IMR-90 (cell line): ENCODE measurements at regions not wholly inside any gene's neighbourhood (a gene's known extent, or its start where the extent isn't known, plus 50 kb on each side); places are given as distances from the start of the nearest gene placed in this dataset.

ENCODE experiments used
- ATAC-seq: fragments of 200-7000 bp; cut with Tn5 transposase; 2 replicates; pipeline ENCODE4 v1.9.1; 2020; ENCODE audit warnings: low read depth, mild to moderate bottlenecking, moderate library complexity
- BruUV-seq: library from RNA; stranded (reverse); fragments of 400-500 nt; replicated peaks from 2 replicates; lab custom pipeline; 2021; lab: Mats Ljungman, UMichigan
- CTCF ChIA-PET: fragments of 300-600 bp; formaldehyde crosslinking; extraction: SDS; loops from one replicate; lab custom pipeline; 2021; ENCODE audit warnings: antibody characterized with exemption; lab: Yijun Ruan, JAX
- POLR2A ChIA-PET: fragments of 300-600 bp; sonication (Branson Sonifier 250); formaldehyde crosslinking; loops from one replicate; lab custom pipeline; 2022; ENCODE audit warnings: antibody characterized with exemption; ENCODE audit not compliant: unreplicated experiment; lab: Charles Lee
- DNase-seq: peaks from one replicate; pipeline ENCODE4 v3.0.0; 2013
- H2AFZ ChIP-seq: replicated peaks from 2 replicates; pipeline ENCODE3; 2013; ENCODE audit warnings: low read length, mild to moderate bottlenecking; ENCODE audit not compliant: poor library complexity
- H2AK5ac ChIP-seq: 2 replicates; pipeline ENCODE4 v1.6.1; 2013; ENCODE audit warnings: low read depth, low read length, inconsistent platforms
- H2AK9ac ChIP-seq: replicated peaks from 2 replicates; pipeline ENCODE3; 2013; ENCODE audit warnings: mild to moderate bottlenecking, low read depth, low read length, moderate library complexity; ENCODE audit not compliant: poor library complexity
- H2BK120ac ChIP-seq: 2 replicates; pipeline ENCODE4 v1.6.1; 2013; ENCODE audit warnings: low read depth, low read length, inconsistent platforms
- H2BK15ac ChIP-seq: 3 replicates; pipeline ENCODE4 v1.6.1; 2013; ENCODE audit warnings: low read depth, low read length, inconsistent platforms
- H2BK20ac ChIP-seq: 2 replicates; pipeline ENCODE4 v1.6.1; 2013; ENCODE audit warnings: low read depth, mild to moderate bottlenecking, inconsistent platforms, low read length, moderate library complexity
- H2BK5ac ChIP-seq: 2 replicates; pipeline ENCODE4 v1.6.1; 2013; ENCODE audit warnings: mild to moderate bottlenecking, low read depth, low read length, inconsistent platforms; ENCODE audit not compliant: poor library complexity, severe bottlenecking
- H3K14ac ChIP-seq: replicated peaks from 2 replicates; pipeline ENCODE4 v1.6.1; 2013; ENCODE audit warnings: low read depth, low read length, inconsistent platforms
- H3K18ac ChIP-seq: 2 replicates; pipeline ENCODE4 v1.6.1; 2013; ENCODE audit warnings: low read depth, low read length, control low read depth
- H3K23ac ChIP-seq: 2 replicates; pipeline ENCODE4 v1.6.1; 2013; ENCODE audit warnings: low read depth, low read length, inconsistent platforms
- H3K27ac ChIP-seq: 2 replicates; pipeline ENCODE4 v1.5.1; 2013; ENCODE audit warnings: mild to moderate bottlenecking, control low read depth, low read length; ENCODE audit not compliant: insufficient read depth
- H3K27me3 ChIP-seq: 2 replicates; pipeline ENCODE4 v1.6.1; 2013; ENCODE audit warnings: low read length; ENCODE audit not compliant: control insufficient read depth, insufficient read depth
- H3K36me3 ChIP-seq: 2 replicates; pipeline ENCODE4 v1.6.1; 2013; ENCODE audit warnings: low read length, mixed read lengths; ENCODE audit not compliant: control insufficient read depth, insufficient read depth
- H3K4ac ChIP-seq: 2 replicates; pipeline ENCODE4 v1.6.1; 2013; ENCODE audit warnings: low read depth, low read length, inconsistent platforms
- H3K4me1 ChIP-seq: 2 replicates; pipeline ENCODE4 v1.6.1; 2013; ENCODE audit warnings: low read length, mixed read lengths; ENCODE audit not compliant: control insufficient read depth, insufficient read depth
- H3K4me2 ChIP-seq: 2 replicates; pipeline ENCODE4 v1.6.1; 2013; ENCODE audit warnings: low read depth, mild to moderate bottlenecking, control low read depth, low read length, moderate library complexity
- H3K4me3 ChIP-seq: 2 replicates; pipeline ENCODE4 v1.5.1; 2013; ENCODE audit warnings: low read depth, mild to moderate bottlenecking, control low read depth, low read length, moderate library complexity; ENCODE audit not compliant: insufficient read depth
- H3K56ac ChIP-seq: 2 replicates; pipeline ENCODE4 v1.6.1; 2013; ENCODE audit warnings: low read length, inconsistent platforms; ENCODE audit not compliant: insufficient read depth; ENCODE audit errors: extremely low read depth
- H3K79me1 ChIP-seq, 2 experiments: 2 replicates each; pipeline ENCODE4 v1.6.1; 2013; ENCODE audit warnings: low read length in 2 of 2, inconsistent platforms in 1 of 2, low read depth in 1 of 2
- H3K9ac ChIP-seq: 2 replicates; pipeline ENCODE4 v1.6.1; 2013; ENCODE audit warnings: low read depth, low read length, control low read depth
- H3K9me1 ChIP-seq: 2 replicates; pipeline ENCODE4 v1.6.1; 2013; ENCODE audit warnings: low read length, inconsistent platforms; ENCODE audit not compliant: insufficient read depth
- H3K9me3 ChIP-seq: 2 replicates; pipeline ENCODE4 v1.6.1; 2013; ENCODE audit warnings: low read length; ENCODE audit not compliant: control insufficient read depth, insufficient read depth
- H4K20me1 ChIP-seq: 2 replicates; pipeline ENCODE4 v1.6.1; 2013; ENCODE audit warnings: low read length, inconsistent platforms; ENCODE audit not compliant: insufficient read depth
- H4K5ac ChIP-seq: 2 replicates; pipeline ENCODE4 v1.6.1; 2013; ENCODE audit warnings: mild to moderate bottlenecking, low read depth, low read length, control low read depth
- H4K8ac ChIP-seq, 2 experiments: 2 replicates each; pipeline ENCODE4 v1.6.1; 2013; ENCODE audit warnings: low read depth in 2 of 2, low read length in 2 of 2, control low read depth in 1 of 2, inconsistent platforms in 1 of 2
- H4K91ac ChIP-seq: 2 replicates; pipeline ENCODE4 v1.6.1; 2013; ENCODE audit warnings: low read depth, low read length, inconsistent platforms; ENCODE audit not compliant: insufficient read depth
- CEBPB ChIP-seq: IDR thresholded peaks from 2 replicates; pipeline ENCODE4 v1.6.1; 2012; ENCODE audit warnings: low read depth, low read length, improper control_type of control experiment
- FOS ChIP-seq: fragments of 150-350 bp; IDR thresholded peaks from 2 replicates; pipeline ENCODE4 v1.6.1; 2016; ENCODE audit warnings: low read depth, low read length
- WGBS, 2 experiments: methylation state at CpG; one replicate each; pipeline versions ENCODE4 v1.1.5 to v1.1.7; 2013; ENCODE audit warnings: missing lambda C conversion rate in 2 of 2; ENCODE audit not compliant: insufficient read length in 1 of 2; ENCODE audit errors: extremely low coverage in 2 of 2; 5-methylcytosine and 5-hydroxymethylcytosine counted together
- dilution Hi-C: fragments of 300-500 bp; cut with HindIII; formaldehyde crosslinking; loops from one replicate; pipeline ENCODE4 v1.14.3; 2018; ENCODE audit warnings: low sequenced_read_pairs; ENCODE audit not compliant: unreplicated experiment
- in situ Hi-C: fragments of 300-500 bp; cut with MboI; formaldehyde crosslinking; loops from 3 replicates; pipeline ENCODE4 v1.14.3; 2019; ENCODE audit warnings: low sequenced_read_pairs, inconsistent platforms, mixed read lengths
- intact Hi-C: fragments of 100-400 bp; cut with micrococcal nuclease; formaldehyde crosslinking; loops from 2 replicates; pipeline ENCODE4 v1.10.0; 2022

- Histone ChIP-seq H2AK9ac (no peak overlapping the region), H2AFZ (no peak overlapping the region), H2BK15ac (no peak overlapping the region), H4K20me1 (no peaks in the 10 kb centered on the region), H4K8ac (no peak overlapping the region), H3K14ac (no peak overlapping the region), H3K18ac (no peak overlapping the region), H2BK5ac (no peak overlapping the region), H3K36me3 (no peaks in the 10 kb centered on the region), H2AK5ac (no peak overlapping the region), H3K23ac (no peak overlapping the region), H3K4ac (no peak overlapping the region), H2BK20ac (no peak overlapping the region), H3K27ac (no peak overlapping the region), H3K4me2 (no peak overlapping the region), H2BK120ac (no peak overlapping the region), H3K56ac (no peak overlapping the region), H3K9ac (no peak overlapping the region), H3K27me3 (no peaks in the 10 kb centered on the region), H3K4me3 (no peak overlapping the region), H3K9me1 (no peaks in the 10 kb centered on the region), H4K5ac (no peak overlapping the region), H3K79me1 (no peaks in the 10 kb centered on the region), H4K91ac (no peak overlapping the region), H3K4me1 (no peaks in the 10 kb centered on the region), H3K9me3 (peaks cover 18% of the 10 kb centered on the region)
- intact Hi-C loops, result no loop called here
- DNase-seq, result no peak
- ChIA-PET CTCF (no interaction called here), POLR2A (no interaction called here)
- TF ChIP-seq CEBPB, result 0 out of 2 replicates have a peak, but pooled peaks have one; percentile 2
- TF ChIP-seq FOS, result no peak
- dilution Hi-C loops, result no loop called here
- no peak for ATAC-seq
- no TSS peak for BruUV-seq
- in situ Hi-C loops, result no loop called here
- WGBS, 2 experiments, result 70% methylated on average over 2 of the region's 5 CpGs; no CpG with 5 or more reads in 1 of the 2 experiments
These were observed 89.7 kb upstream of the IRX2 start for GRCh38 chr5:2841208-2841607.
